NCI-H2196 (cell line): ENCODE measurements at regions not wholly inside any gene's neighbourhood (a gene's known extent, or its start where the extent isn't known, plus 50 kb on each side); places are given as distances from the start of the nearest gene placed in this dataset.

Experiments used
- DNase-seq: peaks from one replicate; lab custom pipeline; 2025; ENCODE audit not compliant: unreplicated experiment; lab: John Stamatoyannopoulos, UW

- no peak for DNase-seq
Observed at GRCh38 chr4:173713026-173713425, 183.0 kb upstream of the HAND2 start.

GRCh38 chr4:173707658-173708419, 177.8 kb upstream of the HAND2 start:
- no peak for DNase-seq

- no peak for DNase-seq
Observed at GRCh38 chr4:173704201-173704600, 174.2 kb upstream of the HAND2 start.

GRCh38 chr4:173703021-173703420, 173.0 kb upstream of the HAND2 start:
- no peak for DNase-seq

- no peak for DNase-seq
Observed at GRCh38 chr4:173700650-173701049, 170.6 kb upstream of the HAND2 start.

GRCh38 chr4:173699841-173700475, 169.9 kb upstream of the HAND2 start:
- no peak for DNase-seq

- no peak for DNase-seq
Observed at GRCh38 chr4:173698557-173699262, 168.7 kb upstream of the HAND2 start.

- DNase-seq, result no peak
Observed at GRCh38 chr4:173697840-173698239, 167.8 kb upstream of the HAND2 start.

- DNase-seq, result no peak
Observed at GRCh38 chr4:173696551-173696950, 166.5 kb upstream of the HAND2 start.

- no peak for DNase-seq
Observed at GRCh38 chr4:173696011-173696410, 166.0 kb upstream of the HAND2 start.

GRCh38 chr4:173685831-173686210, 155.8 kb upstream of the HAND2 start:
- no peak for DNase-seq

- no peak for DNase-seq
Observed at GRCh38 chr4:173685165-173685830, 155.3 kb upstream of the HAND2 start.

- no peak for DNase-seq
Observed at GRCh38 chr4:173684223-173684622, 154.2 kb upstream of the HAND2 start.

- no peak for DNase-seq
Observed at GRCh38 chr4:173682609-173683008, 152.6 kb upstream of the HAND2 start.

- no peak for DNase-seq
Observed at GRCh38 chr4:173680278-173680677, 150.2 kb upstream of the HAND2 start.

- no peak for DNase-seq
Observed at GRCh38 chr4:173675446-173675845, 145.4 kb upstream of the HAND2 start.

- no peak for DNase-seq
Observed at GRCh38 chr4:173669460-173670179, 139.6 kb upstream of the HAND2 start.

GRCh38 chr4:173661001-173661400, 131.0 kb upstream of the HAND2 start:
- DNase-seq, result no peak

- no peak for DNase-seq
Observed at GRCh38 chr4:173656898-173657297, 126.9 kb upstream of the HAND2 start.

- no peak for DNase-seq
Observed at GRCh38 chr4:173652283-173652931, 122.4 kb upstream of the HAND2 start.
